ENCODE measurements at regions not wholly inside any gene's neighbourhood (a gene's known extent, or its start where the extent isn't known, plus 50 kb on each side); places are given as distances from the start of the nearest gene placed in this dataset.
"Not testable (repeated sequence)": the region's sequence is repeated elsewhere in the genome, so short reads cannot be mapped to it uniquely, and the experiment has no call there.

GRCh38 chr12:8282181-8282580 is 54.8 kb upstream of the FAM90A1 start:
- DNase-seq = not testable (repeated sequence)

- DNase-seq = not testable (repeated sequence)
Measured at GRCh38 chr12:8285681-8286080, 58.3 kb upstream of the FAM90A1 start.

GRCh38 chr12:8291764-8292163 is 64.3 kb upstream of the FAM90A1 start:
- DNase-seq = not testable (repeated sequence)

GRCh38 chr12:8294662-8295061 is 67.2 kb upstream of the FAM90A1 start:
- DNase-seq = not testable (repeated sequence)

- not testable (repeated sequence) for DNase-seq
Measured at GRCh38 chr12:8308611-8309010, 81.2 kb upstream of the FAM90A1 start.

- DNase-seq = not testable (repeated sequence)
Measured at GRCh38 chr12:8315997-8316396, 88.6 kb upstream of the FAM90A1 start.

- not testable (repeated sequence) for DNase-seq
Measured at GRCh38 chr12:8317675-8318074, 90.3 kb upstream of the FAM90A1 start.

- DNase-seq = peak; percentile 16
Measured at GRCh38 chr12:8320251-8320730, 92.9 kb upstream of the FAM90A1 start.

- not testable (repeated sequence) for DNase-seq
Measured at GRCh38 chr12:8320791-8321370, 93.5 kb upstream of the FAM90A1 start.

GRCh38 chr12:8325145-8325839 is 97.9 kb upstream of the FAM90A1 start:
- not testable (repeated sequence) for DNase-seq

- not testable (repeated sequence) for DNase-seq
Measured at GRCh38 chr12:8328835-8329234, 101.4 kb upstream of the FAM90A1 start.

GRCh38 chr12:8332373-8332772 is 105.0 kb upstream of the FAM90A1 start:
- not testable (repeated sequence) for DNase-seq

- not testable (repeated sequence) for DNase-seq
Measured at GRCh38 chr12:8351073-8351472, 104.7 kb upstream of the CLEC6A start.

GRCh38 chr12:8354741-8355140 is 101.0 kb upstream of the CLEC6A start:
- DNase-seq = not testable (repeated sequence)

GRCh38 chr12:8355531-8355930 is 100.2 kb upstream of the CLEC6A start:
- not testable (repeated sequence) for DNase-seq

GRCh38 chr12:8373744-8374143 is 82.0 kb upstream of the CLEC6A start:
- not testable (repeated sequence) for DNase-seq

- DNase-seq = not testable (repeated sequence)
Measured at GRCh38 chr12:8375122-8375521, 80.6 kb upstream of the CLEC6A start.

- not testable (repeated sequence) for DNase-seq
Measured at GRCh38 chr12:8377756-8378155, 78.0 kb upstream of the CLEC6A start.

- not testable (repeated sequence) for DNase-seq
Measured at GRCh38 chr12:8382556-8382955, 73.2 kb upstream of the CLEC6A start.

GRCh38 chr12:8384686-8385085 is 71.1 kb upstream of the CLEC6A start:
- DNase-seq = not testable (repeated sequence)

GRCh38 chr12:8385431-8385830 is 70.3 kb upstream of the CLEC6A start:
- DNase-seq = not testable (repeated sequence)

GRCh38 chr12:8386661-8387060 is 69.1 kb upstream of the CLEC6A start:
- not testable (repeated sequence) for DNase-seq

- DNase-seq = not testable (repeated sequence)
Measured at GRCh38 chr12:8389296-8389695, 66.5 kb upstream of the CLEC6A start.

All from T-helper 9 cell (primary cell).